GM12892 (cell line): ENCODE measurements at regions not wholly inside any gene's neighbourhood (a gene's known extent, or its start where the extent isn't known, plus 50 kb on each side); places are given as distances from the start of the nearest gene placed in this dataset.

Experiments used
- POLR2A ChIP-seq: IDR thresholded peaks from 2 replicates; pipeline ENCODE4 v1.6.1; 2011; ENCODE audit warnings: low read depth, low read length, control low read depth
- POLR2AphosphoS5 ChIP-seq: IDR thresholded peaks from 2 replicates; pipeline ENCODE4 v1.6.1; 2011; ENCODE audit warnings: low read depth, low read length, control low read depth
- TAF1 ChIP-seq: IDR thresholded peaks from 2 replicates; pipeline ENCODE4 v1.6.1; 2011; ENCODE audit warnings: low read depth, mild to moderate bottlenecking, control low read depth, low read length, borderline replicate concordance

DNA sequence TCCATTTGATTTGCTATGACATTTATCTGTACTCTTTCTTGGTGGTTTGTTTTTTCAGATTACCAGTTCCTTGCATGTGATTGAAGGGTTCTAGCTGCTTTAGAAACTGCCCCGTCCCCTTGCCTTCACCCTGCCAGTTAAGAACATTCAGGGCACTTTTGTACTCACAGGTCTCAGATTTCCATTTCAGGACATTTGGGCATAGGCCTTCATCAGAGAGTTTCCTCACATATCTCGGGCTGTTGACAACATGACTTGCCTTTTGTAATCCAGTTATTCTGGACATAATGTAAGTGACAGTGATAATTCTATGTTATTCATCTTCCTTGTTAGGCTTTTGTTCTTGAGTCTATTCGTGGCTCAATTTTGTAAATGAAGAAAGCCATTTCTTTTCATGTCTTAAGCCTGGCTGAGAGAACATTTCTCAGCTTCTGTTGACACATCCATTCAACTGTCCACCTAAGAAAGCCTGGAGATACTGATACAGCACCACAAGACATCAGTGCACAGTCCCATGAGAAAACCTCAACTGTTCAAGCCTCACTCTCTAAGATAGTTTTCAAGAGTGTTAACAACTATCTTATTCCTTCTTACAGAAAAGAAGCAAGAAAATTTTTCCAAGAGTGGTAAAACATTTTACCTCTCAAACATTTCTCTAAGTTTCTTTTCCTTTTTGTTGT lies 209.3 kb upstream of the SGK1 start:
- TF ChIP-seq POLR2AphosphoS5 (no peak), POLR2A (no peak), TAF1 (no peak)
